ENCODE measurements at regions not wholly inside any gene's neighbourhood (a gene's known extent, or its start where the extent isn't known, plus 50 kb on each side); places are given as distances from the start of the nearest gene placed in this dataset.

- TF ChIP-seq POLR2A (IDR thresholded peaks at IDR 0.05; ENCODE audit: low read depth, low read length) (no peak), TAF1 (IDR thresholded peaks at IDR 0.05; ENCODE audit: low read depth, low read length) (no peak), POLR2AphosphoS5 (IDR thresholded peaks at IDR 0.05; ENCODE audit: low read depth, low read length) (no peak)
Observed at GRCh38 chr5:35393901-35394300, 163.6 kb upstream of the PRLR start.

Measured in GM12891 (cell line).